Sigmoid colon (tissue), 6 donors: ENCODE measurements at regions not wholly inside any gene's neighbourhood (a gene's known extent, or its start where the extent isn't known, plus 50 kb on each side); places are given as distances from the start of the nearest gene placed in this dataset.

Experiments
- DNase-seq: peaks from one replicate; pipeline ENCODE4 v3.0.0-alpha.2; 2019
- H3K27ac ChIP-seq, 4 donors: fragments of 200-600 bp; sonication (generic); one replicate each; pipeline ENCODE4 v1.5.1; 2016 to 2019; ENCODE audit warnings: mild to moderate bottlenecking in 1 of 4
- H3K27me3 ChIP-seq, 3 donors: fragments of 200-600 bp; sonication (generic); one replicate each; pipeline ENCODE4 v1.5.1; 2019; ENCODE audit warnings: mild to moderate bottlenecking in 1 of 3
- H3K36me3 ChIP-seq, 4 donors: fragments of 200-600 bp; sonication (generic); one replicate each; pipeline ENCODE4 v1.5.1; 2016 to 2019
- H3K4me1 ChIP-seq, 4 donors: fragments of 200-600 bp; sonication (generic); one replicate each; pipeline ENCODE4 v1.5.1; 2017 to 2019
- H3K4me3 ChIP-seq, 4 donors: fragments of 200-600 bp; sonication (generic); one replicate each; pipeline ENCODE4 v1.5.1; 2017 to 2019; ENCODE audit warnings: mild to moderate bottlenecking in 2 of 4, moderate library complexity in 1 of 4
- H3K9me3 ChIP-seq, 4 donors: fragments of 200-600 bp in 3 of 4; sonication (generic) in 3 of 4; one replicate each; pipeline versions ENCODE4 v1.5.1 to v1.6.1; 2013 to 2019
- EP300 ChIP-seq, 4 donors: sonication (generic); formaldehyde crosslinking; IDR thresholded peaks; one replicate each; pipeline ENCODE4 v1.6.1; 2017; ENCODE audit warnings: antibody characterized with exemption in 4 of 4
- POLR2A ChIP-seq, 2 donors: fragments of 450-650 bp; IDR thresholded peaks; one replicate each; pipeline ENCODE4 v1.6.1; 2016; ENCODE audit warnings: antibody characterized with exemption in 2 of 2, mild to moderate bottlenecking in 2 of 2, moderate library complexity in 2 of 2
- POLR2AphosphoS5 ChIP-seq, 4 donors: sonication (generic); formaldehyde crosslinking; IDR thresholded peaks; one replicate each; pipeline ENCODE4 v1.6.1; 2017; ENCODE audit warnings: antibody characterized with exemption in 4 of 4
- WGBS, 2 donors: extraction: QIAGEN DNeasy Blood & Tissue Kit; methylation state at CpG; one replicate each; pipeline ENCODE4 v1.1.7; 2013; 5-methylcytosine and 5-hydroxymethylcytosine counted together
- intact Hi-C: fragments of 100-400 bp; cut with DNase I; formaldehyde crosslinking; loops from one replicate; pipeline ENCODE4 v1.15.1; 2023
- TF ChIP-seq, protein P1 (sequence below), 4 experiments: fragments of 450-650 bp in 3 of 4; fragments of 200-600 bp in 1 of 4; IDR thresholded peaks; one replicate each; pipeline ENCODE4 v1.5.1; 2016 to 2019; ENCODE audit warnings: antibody characterized with exemption in 4 of 4, mild to moderate bottlenecking in 3 of 4, moderate library complexity in 2 of 4
- donor health status: healthy with polysubstance abuse.
- donor health status: healthy.

DNA sequence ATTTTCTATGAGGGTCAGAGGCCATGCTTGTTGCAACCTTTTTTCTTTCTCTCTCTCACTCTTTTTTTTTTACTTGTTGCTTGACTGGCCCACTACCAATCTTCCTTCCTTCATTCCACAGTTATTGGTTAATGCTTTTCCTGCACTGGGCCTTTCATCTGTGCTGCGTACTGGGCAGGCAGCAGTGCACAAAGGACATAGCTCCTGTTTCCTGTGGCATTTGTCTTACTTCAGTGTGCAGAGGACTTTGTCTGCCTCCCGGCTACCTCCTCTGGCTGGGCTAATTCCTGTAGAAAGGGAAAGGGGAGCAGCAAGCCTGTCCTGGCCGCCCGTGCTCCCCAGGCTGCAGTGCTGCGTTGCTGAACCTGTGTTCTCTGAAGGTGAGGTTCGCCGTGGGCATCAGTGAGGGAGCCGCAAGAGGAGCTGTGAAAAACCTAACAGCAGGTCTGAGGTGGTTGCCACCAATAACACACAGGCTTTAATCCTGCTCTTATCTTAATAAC, 93.7 kb upstream of the RGMA start:
- Histone ChIP-seq H3K4me1 (peaks cover 0 to 11% (median 8%) of the 10 kb centered on the region in 4 donors), H3K9me3 (no peaks in the 10 kb centered on the region), H3K4me3 (no peak overlapping the region), H3K27me3 (no peaks in the 10 kb centered on the region), H3K27ac (no peak overlapping the region), H3K36me3 (no peaks in the 10 kb centered on the region)
- TF ChIP-seq EP300 (IDR thresholded peaks at IDR 0.05) (no peak), POLR2A (IDR thresholded peaks at IDR 0.05) (no peak), POLR2AphosphoS5 (IDR thresholded peaks at IDR 0.05) (no peak)
- TF ChIP-seq, protein P1, sequence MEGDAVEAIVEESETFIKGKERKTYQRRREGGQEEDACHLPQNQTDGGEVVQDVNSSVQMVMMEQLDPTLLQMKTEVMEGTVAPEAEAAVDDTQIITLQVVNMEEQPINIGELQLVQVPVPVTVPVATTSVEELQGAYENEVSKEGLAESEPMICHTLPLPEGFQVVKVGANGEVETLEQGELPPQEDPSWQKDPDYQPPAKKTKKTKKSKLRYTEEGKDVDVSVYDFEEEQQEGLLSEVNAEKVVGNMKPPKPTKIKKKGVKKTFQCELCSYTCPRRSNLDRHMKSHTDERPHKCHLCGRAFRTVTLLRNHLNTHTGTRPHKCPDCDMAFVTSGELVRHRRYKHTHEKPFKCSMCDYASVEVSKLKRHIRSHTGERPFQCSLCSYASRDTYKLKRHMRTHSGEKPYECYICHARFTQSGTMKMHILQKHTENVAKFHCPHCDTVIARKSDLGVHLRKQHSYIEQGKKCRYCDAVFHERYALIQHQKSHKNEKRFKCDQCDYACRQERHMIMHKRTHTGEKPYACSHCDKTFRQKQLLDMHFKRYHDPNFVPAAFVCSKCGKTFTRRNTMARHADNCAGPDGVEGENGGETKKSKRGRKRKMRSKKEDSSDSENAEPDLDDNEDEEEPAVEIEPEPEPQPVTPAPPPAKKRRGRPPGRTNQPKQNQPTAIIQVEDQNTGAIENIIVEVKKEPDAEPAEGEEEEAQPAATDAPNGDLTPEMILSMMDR (IDR thresholded peaks at IDR 0.05), result no peak
- DNase-seq, result no peak
- intact Hi-C loops, result no loop called here
- WGBS, 2 donors, result 88 to 91% methylated on average over 8 of the region's 8 CpGs

DNA sequence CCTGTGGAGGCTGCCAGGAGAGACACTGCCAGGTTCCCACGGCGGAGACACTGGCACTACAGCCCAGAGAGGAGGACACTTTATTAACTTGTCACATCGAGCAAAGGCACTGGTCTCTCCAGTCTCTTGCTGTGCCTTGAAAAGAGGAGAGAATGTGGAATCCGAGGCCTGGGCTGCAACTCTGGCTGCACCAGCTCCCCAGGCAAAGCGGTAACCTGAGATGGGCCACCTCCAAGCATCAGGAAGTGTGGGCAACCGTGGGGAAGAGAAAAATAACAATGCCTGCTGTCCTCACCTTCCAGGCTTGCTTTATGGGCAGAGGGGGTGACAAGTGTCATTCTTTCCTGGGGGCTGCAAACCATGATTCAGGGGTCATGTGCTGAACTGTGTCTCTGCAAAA, 91.6 kb upstream of the RGMA start:
- Histone ChIP-seq H3K36me3 (no peaks in the 10 kb centered on the region), H3K4me1 (peaks cover 0 to 11% (median 8%) of the 10 kb centered on the region in 4 donors), H3K9me3 (no peaks in the 10 kb centered on the region), H3K27me3 (no peaks in the 10 kb centered on the region), H3K4me3 (no peak overlapping the region), H3K27ac (no peak overlapping the region)
- WGBS, 2 donors, result 74% methylated on average over 6 of the region's 6 CpGs
- DNase-seq, result no peak
- intact Hi-C loops, result no loop called here
- TF ChIP-seq EP300 (IDR thresholded peaks at IDR 0.05) (no peak), POLR2A (IDR thresholded peaks at IDR 0.05) (no peak), POLR2AphosphoS5 (IDR thresholded peaks at IDR 0.05) (no peak)
- TF ChIP-seq, protein P1 (IDR thresholded peaks at IDR 0.05), result no peak

DNA sequence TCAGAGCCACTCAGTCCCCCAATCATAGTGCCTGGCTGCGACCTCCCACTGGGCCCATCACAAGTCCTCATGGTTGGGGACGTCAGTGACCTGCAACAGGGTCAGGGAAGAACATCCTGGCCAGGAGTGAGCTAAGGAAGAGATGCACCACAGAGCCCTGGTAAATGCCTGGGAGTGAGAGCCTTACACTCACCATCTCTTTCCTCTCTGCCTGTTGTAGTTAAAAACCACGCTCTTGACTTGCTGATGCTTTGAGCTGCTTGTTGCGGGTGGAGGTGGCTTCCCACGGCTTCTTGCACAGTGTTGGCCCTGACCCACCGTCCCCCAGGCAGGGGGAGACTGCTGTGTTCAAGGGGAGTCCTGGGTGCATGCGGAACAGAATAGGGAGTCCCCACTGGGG, 91.1 kb upstream of the RGMA start:
- Histone ChIP-seq H3K27me3 (no peaks in the 10 kb centered on the region), H3K4me3 (no peak overlapping the region), H3K27ac (no peak overlapping the region), H3K4me1 (peaks cover 0 to 11% (median 8%) of the 10 kb centered on the region in 4 donors), H3K36me3 (no peaks in the 10 kb centered on the region), H3K9me3 (no peaks in the 10 kb centered on the region)
- intact Hi-C loops, result no loop called here
- no peak for DNase-seq
- TF ChIP-seq POLR2AphosphoS5 (IDR thresholded peaks at IDR 0.05) (no peak), POLR2A (IDR thresholded peaks at IDR 0.05) (no peak), EP300 (IDR thresholded peaks at IDR 0.05) (no peak)
- TF ChIP-seq, protein P1 (IDR thresholded peaks at IDR 0.05), result no peak
- WGBS, 2 donors, result 83 to 92% methylated on average over 7 of the region's 7 CpGs

DNA sequence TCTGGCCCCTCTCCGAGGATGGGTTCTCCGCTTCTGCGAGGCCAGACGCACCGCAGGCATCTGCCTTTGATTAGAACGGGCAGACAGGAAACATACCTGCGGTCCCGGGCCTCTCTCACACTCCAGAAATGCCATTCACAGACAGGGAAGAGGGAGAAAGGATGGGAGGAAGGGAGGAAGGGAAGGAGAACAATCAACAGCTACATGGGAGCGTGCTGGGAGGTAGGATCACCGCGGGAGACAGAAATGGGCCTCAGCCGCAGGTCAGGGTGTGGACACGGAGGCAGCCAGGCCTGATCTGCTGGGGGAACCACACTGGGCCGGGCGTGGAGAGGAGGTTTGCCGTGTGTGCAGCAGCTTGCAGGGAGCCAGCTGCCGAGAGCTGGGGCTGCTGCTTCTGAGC, 90.7 kb upstream of the RGMA start:
- no peak for DNase-seq
- TF ChIP-seq EP300 (IDR thresholded peaks at IDR 0.05) (no peak), POLR2A (IDR thresholded peaks at IDR 0.05) (no peak), POLR2AphosphoS5 (IDR thresholded peaks at IDR 0.05) (no peak)
- TF ChIP-seq, protein P1 (IDR thresholded peaks at IDR 0.05), result no peak
- H3K4me1 ChIP-seq, result peaks cover 0 to 11% (median 8%) of the 10 kb centered on the region in 4 donors
- WGBS, 2 donors, result 69 to 75% methylated on average over 17 of the region's 17 CpGs
- no peaks in the 10 kb centered on the region for H3K36me3 ChIP-seq
- no peaks in the 10 kb centered on the region for H3K9me3 ChIP-seq
- H3K4me3 ChIP-seq, result no peak overlapping the region
- H3K27me3 ChIP-seq, result no peaks in the 10 kb centered on the region
- intact Hi-C loops, result no loop called here
- no peak overlapping the region for H3K27ac ChIP-seq

DNA sequence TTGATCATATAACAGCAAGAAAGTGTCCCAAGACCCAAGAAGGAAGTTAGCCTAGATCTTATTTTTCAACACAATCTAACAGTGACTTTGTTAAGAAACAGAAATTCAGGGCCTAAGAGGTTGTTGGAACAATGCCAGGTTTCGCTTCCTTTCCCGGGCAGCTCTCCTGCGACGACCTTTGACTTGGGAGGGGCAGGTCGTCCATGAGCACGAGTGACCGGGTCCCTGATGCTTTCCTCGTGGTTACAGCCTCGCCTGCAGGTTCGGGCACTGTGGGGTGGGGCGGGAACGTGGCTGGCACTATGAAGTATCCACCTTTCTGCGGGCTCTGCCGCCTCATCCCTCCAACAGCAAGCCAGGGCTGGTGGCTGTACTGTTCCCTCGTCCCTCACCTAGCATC, 90.1 kb upstream of the RGMA start:
- TF ChIP-seq POLR2A (IDR thresholded peaks at IDR 0.05) (no peak), POLR2AphosphoS5 (IDR thresholded peaks at IDR 0.05) (peak in 1 of 4 donors; percentile 14), EP300 (IDR thresholded peaks at IDR 0.05) (no peak)
- TF ChIP-seq, protein P1 (IDR thresholded peaks at IDR 0.05), result no peak
- DNase-seq, result peak; percentile 73

More for the DNA sequence above, 90.1 kb upstream of the RGMA start:
- intact Hi-C loops, result no loop called here
- no peaks in the 10 kb centered on the region for H3K9me3 ChIP-seq
- H3K4me1 ChIP-seq, result peaks cover 0 to 11% (median 8%) of the 10 kb centered on the region in 4 donors
- WGBS, 2 donors, result 11 to 37% methylated on average over 15 of the region's 15 CpGs
- no peaks in the 10 kb centered on the region for H3K27me3 ChIP-seq
- H3K4me3 ChIP-seq, result no peak overlapping the region
- no peaks in the 10 kb centered on the region for H3K36me3 ChIP-seq
- no peak overlapping the region for H3K27ac ChIP-seq
